GF-D8 (cell line): ENCODE measurements at regions not wholly inside any gene's neighbourhood (a gene's known extent, or its start where the extent isn't known, plus 50 kb on each side); places are given as distances from the start of the nearest gene placed in this dataset.
A peak's percentile ranks its signal among the peaks of the same experiment; 100 is the strongest.
"Not testable (repeated sequence)": the region's sequence is repeated elsewhere in the genome, so short reads cannot be mapped to it uniquely, and the experiment has no call there.

Experiments used
- DNase-seq: peaks from one replicate; lab custom pipeline; 2025; lab: John Stamatoyannopoulos, UW

DNA sequence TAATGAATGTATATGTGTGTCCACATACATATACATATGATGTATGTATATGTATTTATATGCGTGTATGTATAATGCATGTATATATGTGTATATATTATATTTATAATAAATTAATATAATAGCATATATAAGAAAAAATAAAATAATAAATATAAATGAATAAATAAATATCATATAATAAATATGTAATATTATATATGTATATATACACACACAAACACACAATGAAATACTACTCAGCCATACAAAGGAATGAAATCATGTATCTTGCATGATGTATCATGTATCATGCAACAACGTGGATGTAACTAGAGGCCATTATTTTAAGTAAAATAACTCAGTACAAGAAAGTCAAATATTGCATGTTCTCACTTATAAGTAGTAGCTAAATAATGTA lies 788.7 kb upstream of the CHORDC1 start:
- DNase-seq: no peak

DNA sequence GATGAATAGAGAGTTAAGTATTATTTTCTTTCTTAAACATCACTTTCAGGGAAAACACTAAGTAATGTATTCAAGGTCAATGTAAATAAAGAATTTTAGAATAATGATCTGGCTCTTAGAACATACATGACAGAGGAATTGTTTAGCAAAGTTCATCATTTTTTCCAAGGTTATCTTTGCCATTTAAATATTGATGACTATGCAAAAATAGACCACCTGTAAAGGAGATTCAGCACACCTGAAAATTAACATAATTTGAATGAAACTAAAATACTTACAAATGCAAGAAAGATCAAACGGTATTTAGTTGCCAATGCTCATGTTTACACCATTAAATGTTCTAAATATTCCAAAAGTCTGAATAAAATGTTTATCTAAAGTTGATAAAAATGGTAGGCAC lies 782.6 kb upstream of the CHORDC1 start:
- DNase-seq: no peak

DNA sequence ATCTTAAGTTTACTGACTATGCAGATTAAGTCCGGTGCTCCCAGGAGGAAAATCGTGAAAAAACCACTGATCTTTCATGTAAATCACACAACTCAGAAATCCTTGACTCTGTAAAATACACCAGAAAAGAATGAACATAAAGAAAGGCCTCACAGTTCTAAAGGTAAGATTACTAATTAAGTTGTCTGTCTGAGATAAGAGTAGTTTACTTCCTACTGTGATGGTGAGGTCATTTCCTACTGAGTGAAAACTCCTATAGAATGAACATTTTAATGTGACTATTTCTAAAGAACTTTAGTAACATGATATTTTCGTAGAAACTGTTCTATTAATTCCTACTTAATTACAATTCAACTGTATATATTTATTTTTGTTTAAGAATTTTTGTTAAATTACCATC lies 774.4 kb upstream of the CHORDC1 start:
- DNase-seq: no peak

DNA sequence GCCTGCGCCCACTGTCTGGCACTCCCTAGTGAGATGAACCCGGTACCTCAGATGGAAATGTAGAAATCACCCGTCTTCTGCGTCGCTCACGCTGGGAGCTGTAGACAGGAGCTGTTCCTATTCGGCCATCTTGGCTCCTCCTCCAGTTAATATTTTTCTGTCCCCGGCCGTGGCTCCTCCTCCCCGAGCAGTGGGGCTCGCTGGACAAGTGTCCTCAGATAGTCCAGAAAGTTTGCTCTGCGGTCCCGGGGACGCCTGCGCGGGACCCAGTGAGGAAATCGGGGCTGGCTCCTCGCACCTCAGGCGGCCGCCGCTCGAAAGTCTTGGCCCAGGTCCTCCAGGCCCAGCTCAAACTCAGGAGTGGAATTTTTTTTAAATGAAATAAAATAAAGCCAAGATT lies 749.3 kb upstream of the CHORDC1 start:
- not testable (repeated sequence) for DNase-seq

DNA sequence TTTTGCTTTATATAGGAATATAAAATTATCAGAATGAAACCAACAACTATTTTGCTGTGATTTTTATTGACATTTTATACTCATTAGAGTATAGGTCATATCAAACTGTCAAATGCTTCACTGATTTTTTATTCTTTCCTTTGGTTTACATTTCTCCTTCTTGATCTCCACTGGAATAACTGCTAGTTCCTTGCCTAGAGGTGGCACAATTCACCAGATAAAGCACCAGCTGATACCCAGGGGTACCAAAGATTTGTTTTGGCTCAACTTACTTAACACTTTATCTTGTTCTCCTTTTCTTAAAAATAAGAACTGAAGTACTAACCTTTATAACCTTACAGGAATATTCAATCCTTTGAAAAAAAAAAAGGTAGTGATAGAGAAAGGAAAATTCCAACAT lies 725.1 kb upstream of the CHORDC1 start:
- no peak for DNase-seq

DNA sequence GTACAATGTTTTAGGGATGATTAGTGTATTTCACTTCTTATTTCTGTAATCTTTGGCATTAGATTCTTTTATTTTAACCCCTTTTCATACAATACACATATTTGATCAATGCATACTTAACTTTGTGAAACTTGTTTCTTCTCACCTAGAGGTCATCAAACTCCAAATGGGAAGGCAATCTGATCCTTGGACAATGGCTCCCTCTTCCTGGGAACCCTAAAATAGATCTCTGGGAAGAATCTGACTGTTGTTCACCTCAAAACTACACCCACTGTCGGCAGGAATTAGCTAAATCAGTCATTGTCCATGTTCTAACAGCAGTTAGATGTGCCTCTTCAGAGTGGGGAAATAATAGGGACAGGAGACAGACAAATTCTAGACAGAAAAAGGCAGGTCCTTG lies 707.4 kb upstream of the CHORDC1 start:
- DNase-seq: no peak

DNA sequence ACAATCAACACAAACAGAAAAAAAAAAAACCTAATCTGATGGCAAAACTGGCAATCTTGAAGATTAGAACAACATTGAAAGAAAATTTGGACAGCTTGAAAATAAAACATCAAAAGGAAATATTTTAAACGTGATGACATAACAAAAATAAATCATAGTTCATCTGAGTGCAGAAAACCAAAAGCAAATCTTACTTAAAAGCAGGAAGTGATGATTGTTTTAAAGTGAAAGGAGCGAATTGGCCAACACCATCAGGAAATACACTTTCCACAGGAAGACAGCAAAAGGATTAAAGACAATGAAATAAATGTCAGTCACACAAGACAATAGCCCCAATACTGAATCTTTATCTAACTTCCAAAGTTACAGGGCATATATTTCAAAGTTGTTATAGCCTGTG lies 696.5 kb upstream of the CHORDC1 start:
- DNase-seq: peak; percentile 1

DNA sequence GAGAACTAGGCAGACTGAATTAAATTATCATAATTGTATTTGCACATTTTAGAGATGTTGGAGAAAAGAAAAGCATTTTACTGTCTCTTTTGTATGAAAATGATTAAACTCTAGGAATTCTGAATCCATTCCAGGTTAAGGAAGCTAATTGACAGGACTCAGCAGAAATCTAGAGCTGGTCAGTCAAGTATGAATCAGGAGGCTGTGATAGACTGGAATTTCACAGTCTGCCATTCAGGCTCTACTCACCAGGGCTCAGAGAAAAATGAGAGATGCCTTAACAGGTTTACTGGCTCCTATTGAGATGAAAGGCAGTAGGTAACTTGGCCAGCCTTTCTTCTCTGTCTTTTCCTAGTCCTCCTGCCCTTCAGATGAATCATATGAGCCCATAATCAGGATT lies 693.9 kb upstream of the CHORDC1 start:
- no peak for DNase-seq

DNA sequence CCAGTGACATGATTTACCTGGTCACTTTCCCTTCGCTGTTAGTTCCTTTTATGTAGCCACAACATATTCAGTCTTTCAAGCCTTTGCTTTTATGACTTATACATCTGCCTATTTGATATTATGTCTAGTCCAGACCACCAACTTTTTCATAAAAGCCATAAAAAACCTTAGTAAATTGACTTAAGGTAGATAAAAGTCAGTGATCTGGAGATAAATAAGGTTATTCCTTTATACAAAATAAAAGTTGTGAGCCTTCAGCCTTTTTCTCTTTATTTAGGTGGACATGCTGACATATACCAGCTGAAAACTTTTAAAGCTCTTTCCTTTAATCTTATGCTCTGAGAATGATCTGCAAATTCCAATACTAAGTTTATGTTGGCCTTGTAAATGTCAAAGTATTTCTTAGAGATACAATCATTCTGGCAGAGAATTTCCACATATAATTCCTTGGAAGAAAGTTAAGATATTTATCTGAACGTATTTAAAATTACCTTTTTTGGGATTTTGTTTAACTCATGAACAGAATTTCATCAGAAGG lies 690.4 kb upstream of the CHORDC1 start:
- DNase-seq: no peak

DNA sequence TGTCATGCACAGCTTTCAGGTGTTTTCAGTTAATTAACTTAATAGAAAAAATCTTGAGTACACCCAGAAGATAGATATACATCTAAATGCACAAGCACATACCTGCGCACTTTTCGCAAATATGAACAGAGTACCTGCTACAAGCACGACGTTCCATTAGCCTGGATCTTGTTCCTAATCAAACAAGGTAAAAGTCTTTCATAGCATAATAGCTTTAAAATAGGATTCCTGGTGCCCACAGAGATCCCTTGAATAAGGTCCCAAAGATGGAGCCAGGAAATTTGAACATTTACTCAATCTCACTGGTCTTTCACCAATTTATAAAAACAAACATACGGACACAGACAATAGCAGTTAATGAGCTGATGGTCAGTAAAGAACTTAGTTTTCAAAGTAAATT lies 689.8 kb upstream of the CHORDC1 start:
- no peak for DNase-seq

DNA sequence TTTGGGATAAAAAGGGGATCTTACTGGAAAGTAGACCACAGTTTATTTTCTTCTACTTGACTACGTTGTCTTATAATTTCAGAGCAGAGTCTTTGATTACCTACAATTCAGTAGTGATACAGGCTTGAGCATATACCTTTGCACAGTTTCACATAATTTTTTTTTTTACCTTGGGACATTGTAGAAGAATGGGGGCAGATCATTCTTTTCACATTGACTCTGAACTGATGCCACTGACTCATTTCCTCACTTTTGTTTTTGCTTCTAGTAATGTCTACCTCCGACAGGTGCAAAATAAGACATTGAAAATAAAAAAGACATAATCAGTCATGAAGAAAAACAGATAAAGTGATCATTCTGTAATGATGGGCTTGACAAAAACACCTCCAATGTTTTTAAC lies 688.3 kb upstream of the CHORDC1 start:
- DNase-seq: no peak

DNA sequence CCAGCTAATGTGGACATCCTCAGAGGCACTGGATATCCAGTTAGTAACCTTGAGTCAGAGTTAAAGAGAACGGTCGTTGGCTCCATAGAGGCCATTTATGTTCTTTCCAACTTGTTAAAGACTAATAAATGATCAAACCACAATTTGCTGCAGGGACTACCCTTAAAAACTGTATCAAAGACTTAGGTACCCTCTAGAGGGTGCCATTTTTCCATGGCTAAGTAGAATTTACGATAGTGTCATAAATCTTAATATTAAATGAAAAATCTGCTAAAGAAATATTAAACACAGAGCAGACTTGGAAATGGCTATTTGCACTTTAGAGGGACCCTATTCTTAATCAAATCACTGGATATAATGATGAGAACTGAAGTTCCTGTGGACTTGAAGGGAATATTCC lies 685.2 kb upstream of the CHORDC1 start:
- no peak for DNase-seq

DNA sequence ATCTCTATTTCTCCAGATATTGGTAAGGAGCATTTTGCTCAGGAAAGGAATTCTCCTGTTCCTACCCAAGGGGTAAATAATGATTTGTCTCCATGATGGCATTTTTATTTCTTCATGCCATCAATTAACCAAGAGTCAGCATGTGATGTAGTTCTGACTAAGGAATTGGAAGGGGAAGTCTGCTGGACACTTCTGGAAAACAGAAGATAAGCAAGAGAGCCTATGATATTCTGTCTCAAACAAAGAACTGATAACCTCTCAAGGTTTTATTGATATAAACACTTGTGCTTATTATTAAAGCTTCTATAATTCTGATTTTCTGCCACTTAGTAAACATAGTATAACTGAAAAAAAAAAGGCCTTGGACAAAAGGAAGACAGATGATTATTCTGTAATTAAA lies 673.0 kb upstream of the CHORDC1 start:
- DNase-seq: no peak

DNA sequence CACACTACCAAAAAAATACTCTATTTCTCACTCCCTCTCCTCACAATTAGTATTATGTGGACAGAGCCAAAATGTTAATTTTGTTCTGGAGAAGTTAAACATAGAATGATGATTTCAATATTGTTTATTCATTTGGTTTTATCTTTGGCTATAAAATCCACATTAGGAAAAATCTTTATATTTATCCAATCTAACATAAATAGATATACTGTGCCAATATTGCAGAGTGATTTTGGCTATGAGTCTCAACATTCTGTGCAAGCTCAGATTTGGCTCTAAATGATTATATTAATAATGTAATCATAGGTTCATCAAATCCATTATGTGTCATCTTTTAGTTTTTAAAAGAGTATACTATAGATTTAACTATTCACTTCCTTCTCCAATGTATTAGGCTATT lies 667.5 kb upstream of the CHORDC1 start:
- no peak for DNase-seq

DNA sequence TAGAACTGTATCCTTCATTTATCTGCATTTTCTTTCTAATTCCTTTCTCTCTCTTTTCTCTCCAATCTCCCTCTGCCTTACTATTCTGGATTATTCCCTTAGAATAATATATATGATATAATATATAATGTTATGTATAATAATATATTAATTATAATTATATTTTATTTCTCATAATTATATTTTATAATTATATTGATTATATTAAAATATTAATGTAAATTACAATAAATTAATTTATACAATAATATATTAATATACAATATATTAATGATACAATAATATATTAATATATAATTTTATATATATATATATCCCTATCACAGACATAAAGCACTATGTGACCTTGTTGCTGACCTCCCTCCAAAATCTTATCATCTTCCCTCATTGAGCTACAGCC lies 661.3 kb upstream of the CHORDC1 start:
- DNase-seq: no peak

DNA sequence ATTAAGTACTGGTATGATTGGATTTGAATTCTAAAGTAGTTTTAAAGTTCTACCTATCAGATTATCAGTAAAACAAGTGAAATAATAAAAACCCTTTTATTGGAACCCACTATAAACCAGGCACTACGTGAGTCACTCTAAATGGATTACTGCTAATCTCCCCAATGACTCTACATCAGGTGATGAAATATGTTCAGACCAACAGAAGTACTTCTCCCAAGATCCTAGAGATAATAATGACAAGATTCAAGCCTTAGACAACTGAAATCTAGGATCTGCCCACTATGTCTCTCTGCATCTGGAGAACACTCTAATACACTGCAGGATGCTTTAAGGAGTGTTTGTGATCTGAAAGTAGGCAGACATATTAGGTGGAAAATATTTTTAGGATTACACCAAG lies 652.1 kb upstream of the CHORDC1 start:
- no peak for DNase-seq

DNA sequence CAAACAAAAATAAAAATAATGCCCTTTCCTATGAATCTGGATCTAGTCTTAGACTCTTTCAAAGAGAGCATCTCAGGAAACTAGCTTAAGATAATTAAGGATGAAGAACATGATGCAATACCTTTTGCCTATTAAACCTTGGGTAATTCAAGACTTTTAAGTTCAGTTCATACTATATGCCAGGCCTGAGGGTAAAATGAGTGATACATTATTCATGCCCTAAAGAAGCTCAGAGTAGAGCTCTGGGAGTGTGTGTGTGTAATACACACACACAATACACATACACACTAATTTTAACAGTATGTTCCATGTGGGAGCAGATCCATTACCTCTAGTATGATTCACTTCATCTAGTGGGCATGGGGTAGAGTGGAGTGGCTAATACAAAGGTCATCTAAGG lies 651.4 kb upstream of the CHORDC1 start:
- no peak for DNase-seq

DNA sequence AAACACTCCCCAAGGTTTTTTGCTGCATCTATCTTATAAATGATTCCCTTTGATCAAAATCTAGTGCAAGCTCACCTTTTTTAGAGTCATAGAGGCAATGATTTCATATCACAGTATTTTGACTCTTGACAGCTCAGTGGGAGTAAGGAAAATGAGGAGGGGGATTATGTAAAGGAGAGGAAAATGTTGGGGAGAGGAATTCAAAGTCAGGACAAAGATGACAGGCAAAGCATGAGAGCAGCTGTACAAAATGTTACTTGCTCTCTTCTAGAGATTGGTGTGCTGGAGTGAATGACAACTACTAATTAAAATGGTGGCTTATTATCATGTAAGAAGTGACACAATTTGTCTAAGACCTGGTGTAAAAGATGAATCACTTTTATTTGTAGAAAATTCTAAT lies 644.6 kb upstream of the CHORDC1 start:
- no peak for DNase-seq

DNA sequence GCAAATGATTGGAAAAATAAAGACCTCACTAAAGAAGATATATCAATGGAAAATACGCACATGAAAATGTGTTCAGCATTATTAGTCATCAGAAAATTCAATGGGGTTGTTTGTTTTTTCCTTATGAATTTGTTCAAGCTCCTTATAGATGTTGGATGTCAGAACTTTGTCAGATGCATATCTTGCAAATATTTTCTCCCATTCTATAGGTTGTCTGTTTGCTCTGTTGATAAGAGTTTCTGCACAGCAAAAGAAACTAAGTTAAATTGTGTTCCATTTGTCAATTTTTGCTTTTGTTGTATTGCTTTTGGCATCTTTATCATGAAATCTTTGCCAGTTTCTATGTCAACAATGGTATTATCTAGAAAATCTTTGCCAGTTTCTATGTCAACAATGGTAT lies 633.9 kb upstream of the CHORDC1 start:
- no peak for DNase-seq

DNA sequence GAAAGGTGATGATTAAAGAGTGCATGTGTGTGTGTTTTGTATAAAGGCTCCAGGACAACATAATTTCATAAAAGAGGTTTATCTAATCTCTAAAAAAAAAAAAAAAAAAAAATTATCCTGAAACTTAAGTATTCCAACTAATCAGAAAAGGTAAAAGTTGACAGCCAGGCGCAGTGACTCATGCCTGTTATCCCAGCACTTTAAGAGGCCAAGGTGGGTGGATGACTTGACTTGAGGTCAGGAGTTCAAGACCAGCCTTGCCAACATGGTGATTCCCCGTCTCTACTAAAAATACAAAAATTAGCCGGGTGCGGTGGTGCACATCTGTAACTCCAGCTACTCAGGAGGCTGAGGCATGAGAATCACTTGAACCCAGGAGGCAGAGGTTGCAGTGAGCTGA lies 632.7 kb upstream of the CHORDC1 start:
- DNase-seq: no peak

DNA sequence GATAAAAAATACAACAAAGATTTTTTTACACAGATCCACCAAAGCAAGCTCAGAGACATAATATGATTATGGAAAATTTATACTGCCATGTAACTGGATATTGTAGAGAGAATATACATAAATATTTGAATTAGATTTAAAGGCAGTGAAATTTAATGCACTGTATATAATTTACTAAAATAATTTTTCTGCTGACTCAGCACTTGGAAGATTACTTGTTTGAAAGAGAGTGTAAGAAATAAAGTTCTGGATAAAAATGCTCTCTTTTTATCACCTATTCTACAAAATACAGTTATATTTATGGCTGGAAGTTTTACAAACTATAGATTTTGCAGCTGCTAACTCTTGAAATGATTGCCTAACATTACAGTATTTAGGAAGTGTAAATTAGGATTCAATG lies 628.3 kb upstream of the CHORDC1 start:
- DNase-seq: no peak

DNA sequence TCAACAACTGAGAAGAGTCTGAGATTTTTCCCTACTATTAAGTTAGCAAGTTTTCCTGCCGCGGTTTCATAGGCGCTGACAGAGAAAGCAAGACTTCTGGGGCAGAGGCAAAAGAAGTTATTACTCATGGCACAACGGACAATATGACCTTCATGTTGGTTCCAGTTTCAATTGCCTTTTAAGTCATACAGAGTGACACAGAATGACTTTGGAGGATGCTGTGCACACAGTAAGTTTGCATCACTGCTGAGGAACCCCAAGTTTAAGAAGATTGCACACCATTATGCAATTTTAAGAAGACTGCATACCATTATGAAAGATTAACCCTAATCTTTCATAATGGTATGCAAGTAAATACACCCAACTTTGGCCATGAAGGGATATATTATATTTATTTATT lies 626.5 kb upstream of the CHORDC1 start:
- DNase-seq: no peak

DNA sequence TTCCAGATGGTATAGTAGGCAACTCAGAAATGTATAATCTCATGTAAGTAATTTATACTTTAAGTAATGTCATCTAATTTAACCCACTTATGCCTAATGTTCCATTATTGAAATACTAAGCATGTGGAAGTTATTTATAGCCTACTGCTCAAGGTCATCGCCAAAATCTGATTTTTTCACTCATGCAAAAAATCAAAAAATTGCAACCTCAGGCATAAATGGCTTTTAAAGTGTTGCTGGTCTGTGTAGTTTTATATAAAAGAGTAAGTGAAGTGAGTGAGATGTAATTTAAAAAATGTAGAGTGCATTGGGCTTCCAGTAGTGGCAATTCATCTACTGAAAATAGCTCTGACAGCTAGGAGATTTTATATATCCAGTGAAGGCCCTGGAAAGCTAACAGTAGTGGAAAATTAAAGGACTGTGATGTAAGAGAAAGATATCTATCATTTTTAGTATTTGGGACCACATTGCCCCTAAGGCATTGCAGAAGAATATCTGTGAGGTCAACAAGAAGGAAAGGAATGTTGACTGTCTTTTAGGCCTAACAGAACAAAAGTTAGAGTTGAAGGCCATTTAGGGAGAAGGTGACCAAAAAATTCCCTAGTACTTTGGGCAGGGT lies 624.5 kb upstream of the CHORDC1 start:
- DNase-seq: no peak

DNA sequence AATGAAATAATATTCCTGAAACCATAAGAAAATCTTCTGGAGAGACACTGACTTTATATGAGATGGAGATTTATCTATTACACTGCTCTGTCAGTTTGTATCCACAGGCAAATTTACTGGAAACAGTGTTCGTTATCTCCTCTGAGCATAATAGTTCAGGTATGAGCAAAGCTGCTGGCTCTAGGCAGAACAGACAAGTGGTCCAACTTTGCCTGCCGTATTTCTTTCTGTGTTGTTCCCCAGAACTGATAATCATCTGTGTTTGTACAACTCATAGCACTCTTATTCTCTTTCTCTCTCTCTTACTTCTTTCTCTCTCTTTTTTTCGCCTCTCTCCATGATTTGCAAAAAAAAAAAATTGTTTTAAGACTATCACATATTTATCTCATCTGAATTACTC lies 623.8 kb upstream of the CHORDC1 start:
- DNase-seq: no peak

DNA sequence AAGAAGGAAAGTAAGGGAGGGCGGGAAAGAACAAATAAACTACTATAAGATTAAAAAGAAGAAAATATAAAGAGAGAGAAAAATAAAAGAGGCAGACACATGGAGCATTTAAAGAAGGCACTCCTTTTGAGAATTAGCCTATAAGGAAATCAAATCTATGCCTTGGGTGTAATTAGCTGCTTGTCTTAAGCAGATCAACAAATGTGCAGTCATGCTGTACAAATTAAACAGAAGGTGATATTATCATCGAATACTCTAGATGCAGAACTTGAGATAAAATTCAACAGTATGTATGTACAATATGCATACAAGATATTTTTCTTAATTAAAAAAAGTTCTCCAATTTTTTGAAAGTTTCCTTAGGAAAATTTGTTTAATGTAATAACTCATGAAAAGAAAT lies 623.0 kb upstream of the CHORDC1 start:
- DNase-seq: no peak
